ENCODE measurements at regions not wholly inside any gene's neighbourhood (a gene's known extent, or its start where the extent isn't known, plus 50 kb on each side); places are given as distances from the start of the nearest gene placed in this dataset.

DNA sequence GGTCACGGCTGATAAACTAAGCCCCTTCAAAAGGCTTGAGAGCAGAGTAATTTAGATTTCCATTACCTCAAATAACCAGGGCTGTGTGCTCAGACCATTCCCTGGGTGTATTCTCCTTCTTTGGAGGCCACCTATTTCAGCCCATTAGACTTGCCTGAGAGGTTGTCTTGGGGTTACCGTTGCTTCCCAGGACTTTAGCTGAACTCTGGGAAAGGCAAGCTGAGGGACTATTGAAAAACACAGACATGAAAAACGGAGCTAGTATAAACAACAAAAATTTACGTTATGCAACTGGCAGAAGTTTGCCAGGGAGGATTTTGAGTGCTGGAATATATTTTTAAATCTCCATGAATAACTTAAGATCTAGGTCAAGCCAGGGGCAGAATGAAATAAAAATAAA is 561.0 kb upstream of the TNP1 start (continued):
- TF ChIP-seq NBN (conservative IDR thresholded peaks at IDR 0.05): no peak

DNA sequence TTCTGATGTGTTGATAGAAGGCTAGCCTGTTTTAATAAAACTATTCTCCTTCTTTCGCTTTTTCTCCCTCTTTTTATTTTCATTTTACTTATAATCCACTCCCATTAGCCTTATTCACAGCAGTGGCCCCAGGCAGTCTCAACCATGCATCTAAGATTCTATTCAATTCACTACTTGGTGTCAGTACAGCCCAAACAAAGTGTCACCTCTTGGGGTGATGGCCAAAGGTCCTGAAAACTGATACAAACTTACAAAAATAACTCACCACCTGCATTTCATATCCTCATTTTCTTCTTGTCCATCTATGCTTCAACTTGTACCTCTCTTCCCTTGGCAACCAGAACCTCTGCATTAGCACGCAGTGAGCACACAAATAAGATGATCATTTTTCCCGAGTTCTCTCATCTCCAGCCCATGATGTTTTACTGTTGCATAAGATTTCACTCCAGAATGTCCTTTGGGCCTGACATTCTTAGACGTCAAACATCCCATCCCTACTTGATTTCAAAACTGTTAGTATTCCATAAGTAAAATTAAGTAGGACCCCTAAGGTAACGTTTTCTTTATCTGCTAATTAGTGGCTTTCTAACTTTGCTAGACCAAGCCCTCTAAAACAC is 559.3 kb upstream of the TNP1 start:
- POLR2A ChIA-PET: no interaction called here
- no TSS peak for BruUV-seq (replicated peaks)
- no peak overlapping the region for H3K27ac ChIP-seq (ENCODE audit: extremely low read length, insufficient read depth, low read length)

DNA sequence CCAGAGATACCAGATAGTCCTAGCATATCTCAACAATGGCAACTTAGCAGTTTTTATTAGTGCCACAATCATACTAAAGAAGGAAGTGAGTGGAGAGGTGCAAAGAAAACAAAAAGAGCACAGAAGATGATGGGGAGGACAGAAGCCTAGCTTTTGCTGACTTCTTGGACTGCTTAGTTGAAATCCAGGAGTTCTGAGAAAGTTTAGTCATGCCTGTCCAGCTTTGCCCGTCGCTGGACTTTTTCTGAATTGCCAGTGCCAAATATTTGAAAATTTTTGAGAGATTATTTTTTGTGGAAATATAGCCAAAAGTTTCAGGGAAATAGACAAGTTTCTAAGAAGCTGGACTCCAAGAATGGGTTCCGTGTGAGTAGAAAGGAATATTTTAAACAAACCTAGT is 558.7 kb upstream of the TNP1 start:
- Histone ChIP-seq H3K9me3 (ENCODE audit: low read length) (no peaks in the 10 kb centered on the region), H3K4me2 (ENCODE audit: low read depth, low read length) (no peak overlapping the region), H3K4me3 (replicated peaks in 1 of 3; ENCODE audit: insufficient read depth in 1 of 3, low read depth in 2 of 3, low read length in 3 of 3) (no peak overlapping the region), H4K20me1 (ENCODE audit: insufficient read depth, low read length) (no peaks in the 10 kb centered on the region), H3K4me1 (ENCODE audit: insufficient read depth, low read length) (no peaks in the 10 kb centered on the region), H3K9ac (ENCODE audit: insufficient read depth, low read depth, low read length) (no peak overlapping the region), H3K36me3 (replicated peaks in 1 of 2; ENCODE audit: control insufficient read depth in 1 of 2, insufficient read depth in 2 of 2, low read length in 2 of 2) (no peaks in the 10 kb centered on the region), H3K79me2 (ENCODE audit: insufficient read depth, low read length) (no peaks in the 10 kb centered on the region), H3K27me3 (ENCODE audit: control insufficient read depth in 1 of 2, insufficient read depth in 2 of 2, low read length in 2 of 2) (no peaks in the 10 kb centered on the region; a peak in 1 of 5 replicates), H3K27ac (ENCODE audit: extremely low read length, insufficient read depth, low read length) (no peak overlapping the region), H2AFZ (ENCODE audit: low read length) (no peak overlapping the region)
- in situ Hi-C loops (cut with HindIII; ENCODE audit: extremely low pct_ligation_motif_present, low pct_unique_long_range_greater_than_20kb) (no loop called here), intact Hi-C loops (cut with micrococcal nuclease; ENCODE audit: unreplicated experiment) (no loop called here)
- no peak for DNase-seq (ENCODE audit: low spot score)
- POLR2A ChIA-PET: no interaction called here
- ATAC-seq: no peak
- BruUV-seq (replicated peaks): no TSS peak
- FAIRE-seq: no peak
- TF ChIP-seq, protein P1, sequence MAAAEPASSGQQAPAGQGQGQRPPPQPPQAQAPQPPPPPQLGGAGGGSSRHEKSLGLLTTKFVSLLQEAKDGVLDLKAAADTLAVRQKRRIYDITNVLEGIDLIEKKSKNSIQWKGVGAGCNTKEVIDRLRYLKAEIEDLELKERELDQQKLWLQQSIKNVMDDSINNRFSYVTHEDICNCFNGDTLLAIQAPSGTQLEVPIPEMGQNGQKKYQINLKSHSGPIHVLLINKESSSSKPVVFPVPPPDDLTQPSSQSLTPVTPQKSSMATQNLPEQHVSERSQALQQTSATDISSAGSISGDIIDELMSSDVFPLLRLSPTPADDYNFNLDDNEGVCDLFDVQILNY (CRISPR knock-in tag; conservative IDR thresholded peaks at IDR 0.05): no peak
- TF ChIP-seq MAFK (conservative IDR thresholded peaks at IDR 0.05 in 1 of 2, IDR thresholded peaks at IDR 0.05 in 1 of 2; ENCODE audit: low read length in 2 of 2) (no peak), NFE2L2 (IDR thresholded peaks at IDR 0.05; ENCODE audit: low read length) (no peak), PHF5A (CRISPR knock-in tag; IDR thresholded peaks at IDR 0.05; ENCODE audit: low read depth, unreplicated experiment) (no peak), SMC3 (IDR thresholded peaks at IDR 0.05; ENCODE audit: low read length) (no peak), ZNF883 (CRISPR knock-in tag; IDR thresholded peaks at IDR 0.05; ENCODE audit: not compliant biosample characterization) (no peak), WIZ (CRISPR knock-in tag; IDR thresholded peaks at IDR 0.05) (no peak), ZNF773 (CRISPR knock-in tag; IDR thresholded peaks at IDR 0.05; ENCODE audit: borderline replicate concordance) (no peak), FOXC1 (CRISPR knock-in tag; IDR thresholded peaks at IDR 0.05; ENCODE audit: borderline replicate concordance) (no peak), ZBTB7B (CRISPR knock-in tag; IDR thresholded peaks at IDR 0.05) (no peak), GPN1 (CRISPR knock-in tag; IDR thresholded peaks at IDR 0.05; ENCODE audit: borderline replicate concordance) (no peak), RXRB (CRISPR knock-in tag; IDR thresholded peaks at IDR 0.05; ENCODE audit: borderline replicate concordance) (no peak), NBN (conservative IDR thresholded peaks at IDR 0.05) (no peak)
- TF ChIP-seq, protein P2, sequence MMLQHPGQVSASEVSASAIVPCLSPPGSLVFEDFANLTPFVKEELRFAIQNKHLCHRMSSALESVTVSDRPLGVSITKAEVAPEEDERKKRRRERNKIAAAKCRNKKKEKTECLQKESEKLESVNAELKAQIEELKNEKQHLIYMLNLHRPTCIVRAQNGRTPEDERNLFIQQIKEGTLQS (CRISPR knock-in tag; IDR thresholded peaks at IDR 0.05): no peak
- CTCF ChIA-PET (ENCODE audit: low intra/inter-chr PET ratio, low total read pairs): no interaction called here
- 23% methylated on average over 3 of the region's 3 CpGs for whole genome bisulfite sequencing (ENCODE audit: low lambda C conversion rate)

More for the DNA sequence above, 559.3 kb upstream of the TNP1 start:
- Histone ChIP-seq H3K4me3 (replicated peaks in 1 of 3; ENCODE audit: insufficient read depth in 1 of 3, low read depth in 2 of 3, low read length in 3 of 3) (no peak overlapping the region), H3K27me3 (ENCODE audit: control insufficient read depth in 1 of 2, insufficient read depth in 2 of 2, low read length in 2 of 2) (no peaks in the 10 kb centered on the region; a peak in 1 of 5 replicates), H3K36me3 (replicated peaks in 1 of 2; ENCODE audit: control insufficient read depth in 1 of 2, insufficient read depth in 2 of 2, low read length in 2 of 2) (no peaks in the 10 kb centered on the region), H3K9me3 (ENCODE audit: low read length) (no peaks in the 10 kb centered on the region), H3K79me2 (ENCODE audit: insufficient read depth, low read length) (no peaks in the 10 kb centered on the region), H3K4me1 (ENCODE audit: insufficient read depth, low read length) (no peaks in the 10 kb centered on the region), H3K9ac (ENCODE audit: insufficient read depth, low read depth, low read length) (no peak overlapping the region), H3K4me2 (ENCODE audit: low read depth, low read length) (no peak overlapping the region), H4K20me1 (ENCODE audit: insufficient read depth, low read length) (no peaks in the 10 kb centered on the region), H2AFZ (ENCODE audit: low read length) (no peak overlapping the region)
- in situ Hi-C loops (cut with HindIII; ENCODE audit: extremely low pct_ligation_motif_present, low pct_unique_long_range_greater_than_20kb) (no loop called here), intact Hi-C loops (cut with micrococcal nuclease; ENCODE audit: unreplicated experiment) (no loop called here)
- CTCF ChIA-PET (ENCODE audit: low intra/inter-chr PET ratio, low total read pairs): no interaction called here
- peak; percentile 80 for TF ChIP-seq CEBPB (IDR thresholded peaks at IDR 0.05; ENCODE audit: borderline replicate concordance, low read depth, low read length)
- TF ChIP-seq GTF2F1 (IDR thresholded peaks at IDR 0.05; ENCODE audit: low read length): no peak
- 26% methylated on average over 5 of the region's 5 CpGs for WGBS (ENCODE audit: low lambda C conversion rate)
- ATAC-seq: no peak
- no peak for DNase-seq (ENCODE audit: low spot score)
- no peak for FAIRE-seq
